Panc1 (cell line): ENCODE measurements at regions not wholly inside any gene's neighbourhood (a gene's known extent, or its start where the extent isn't known, plus 50 kb on each side); places are given as distances from the start of the nearest gene placed in this dataset.

Source experiments
- ATAC-seq: fragments of 200-7000 bp; cut with Tn5 transposase; 2 replicates; pipeline ENCODE4 v1.9.1; 2020; ENCODE audit warnings: mild to moderate bottlenecking, moderate library complexity
- BruUV-seq: library from RNA; stranded (reverse); fragments of 400-500 nt; replicated peaks from 2 replicates; lab custom pipeline; 2021; lab: Mats Ljungman, UMichigan
- CTCF ChIA-PET: fragments of 300-600 bp; sonication (Branson Sonifier 250); formaldehyde crosslinking; loops from one replicate; lab custom pipeline; 2022; ENCODE audit warnings: antibody characterized with exemption; lab: Charles Lee
- POLR2A ChIA-PET: fragments of 300-600 bp; sonication (Branson Sonifier 250); formaldehyde crosslinking; loops from one replicate; lab custom pipeline; 2022; ENCODE audit warnings: antibody characterized with exemption; lab: Charles Lee
- DNase-seq: peaks from one replicate; pipeline ENCODE4 v3.0.0-alpha.2; 2010; ENCODE audit warnings: low read depth, low spot score
- H3K27ac ChIP-seq: 2 replicates; pipeline ENCODE4 v1.5.1; 2011; ENCODE audit warnings: mild to moderate bottlenecking, low read length, inconsistent platforms
- H3K27me3 ChIP-seq: fragments of 200-500 bp; sonication (Bioruptor generic); 2 replicates; pipeline ENCODE4 v1.6.0; 2014; ENCODE audit warnings: low read length, inconsistent platforms; ENCODE audit not compliant: control insufficient read depth, insufficient read depth
- H3K36me3 ChIP-seq: fragments of 200-500 bp; sonication (Bioruptor generic); 2 replicates; pipeline ENCODE4 v1.5.1; 2014; ENCODE audit warnings: inconsistent platforms, mild to moderate bottlenecking, low read length, moderate library complexity; ENCODE audit not compliant: control insufficient read depth, insufficient read depth
- H3K4me1 ChIP-seq: 2 replicates; pipeline ENCODE4 v1.5.1; 2011; ENCODE audit warnings: inconsistent platforms, mild to moderate bottlenecking, low read length, moderate library complexity; ENCODE audit not compliant: control insufficient read depth, insufficient read depth
- H3K4me3 ChIP-seq, 2 experiments: 2 replicates each; pipeline ENCODE4 v1.5.1; 2011 to 2012; ENCODE audit warnings: low read depth in 2 of 2, low read length in 2 of 2, mild to moderate bottlenecking in 2 of 2, inconsistent platforms in 1 of 2, moderate library complexity in 1 of 2
- H3K9me3 ChIP-seq: fragments of 200-500 bp; sonication (Bioruptor generic); 2 replicates; pipeline ENCODE4 v1.5.1; 2014; ENCODE audit warnings: low read depth, mild to moderate bottlenecking, inconsistent platforms, low read length, moderate library complexity; ENCODE audit not compliant: control insufficient read depth, insufficient read depth
- POLR2AphosphoS5 ChIP-seq: IDR thresholded peaks from 2 replicates; pipeline ENCODE4 v1.6.1; 2012; ENCODE audit warnings: mild to moderate bottlenecking, low read depth, low read length, moderate library complexity
- SIN3A ChIP-seq: IDR thresholded peaks from 2 replicates; pipeline ENCODE4 v1.6.1; 2012; ENCODE audit warnings: low read depth, mild to moderate bottlenecking, low read length, moderate library complexity, borderline replicate concordance; ENCODE audit not compliant: insufficient read depth
- TCF7L2 ChIP-seq: IDR thresholded peaks from 2 replicates; pipeline ENCODE4 v1.6.1; 2011; ENCODE audit warnings: mild to moderate bottlenecking, low read depth, low read length, inconsistent platforms
- in situ Hi-C: cut with HindIII; loops from 2 replicates; pipeline ENCODE4 v1.10.0; 2016; ENCODE audit warnings: low sequenced_read_pairs, low pct_unique_long_range_greater_than_20kb
- intact Hi-C: fragments of 100-400 bp; cut with micrococcal nuclease; formaldehyde crosslinking; loops from one replicate; pipeline ENCODE4 v1.10.0; 2022; ENCODE audit not compliant: unreplicated experiment
- TF ChIP-seq, protein P1 (sequence below), 2 experiments: IDR thresholded peaks; 2 replicates each; pipeline ENCODE4 v1.6.1; 2011 to 2012; ENCODE audit warnings: low read depth in 2 of 2, control low read depth in 1 of 2, low read length in 1 of 2, mild to moderate bottlenecking in 1 of 2, moderate library complexity in 1 of 2; ENCODE audit not compliant: insufficient read depth in 1 of 2
- TF ChIP-seq, protein P2 (sequence below): fragments of 450-650 bp; IDR thresholded peaks from 2 replicates; pipeline ENCODE4 v1.5.1; 2017; ENCODE audit warnings: mild to moderate bottlenecking

DNA sequence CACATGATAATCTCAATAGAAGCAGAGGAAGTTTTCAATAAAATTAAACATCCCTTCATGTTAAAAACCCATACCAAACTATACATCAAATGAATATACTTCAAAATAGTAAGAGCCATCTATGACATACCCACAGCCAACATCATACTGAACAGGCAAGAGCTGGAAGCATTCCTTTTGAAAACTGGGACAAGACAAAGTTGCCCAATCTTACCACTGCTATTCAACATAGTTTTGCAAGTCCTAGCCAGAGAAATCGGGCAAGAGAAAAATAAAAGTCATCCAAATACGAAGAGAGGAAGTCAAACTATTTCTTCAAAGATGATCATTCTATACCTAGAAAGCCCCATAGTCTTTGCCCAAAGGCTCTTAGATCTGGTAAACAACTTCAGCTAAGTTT, 454.7 kb upstream of the PRICKLE1 start:
- no TSS peak for BruUV-seq
- in situ Hi-C loops (no loop called here), intact Hi-C loops (no loop called here)
- TF ChIP-seq TCF7L2 (no peak), POLR2AphosphoS5 (no peak), SIN3A (no peak)
- TF ChIP-seq, protein P1, sequence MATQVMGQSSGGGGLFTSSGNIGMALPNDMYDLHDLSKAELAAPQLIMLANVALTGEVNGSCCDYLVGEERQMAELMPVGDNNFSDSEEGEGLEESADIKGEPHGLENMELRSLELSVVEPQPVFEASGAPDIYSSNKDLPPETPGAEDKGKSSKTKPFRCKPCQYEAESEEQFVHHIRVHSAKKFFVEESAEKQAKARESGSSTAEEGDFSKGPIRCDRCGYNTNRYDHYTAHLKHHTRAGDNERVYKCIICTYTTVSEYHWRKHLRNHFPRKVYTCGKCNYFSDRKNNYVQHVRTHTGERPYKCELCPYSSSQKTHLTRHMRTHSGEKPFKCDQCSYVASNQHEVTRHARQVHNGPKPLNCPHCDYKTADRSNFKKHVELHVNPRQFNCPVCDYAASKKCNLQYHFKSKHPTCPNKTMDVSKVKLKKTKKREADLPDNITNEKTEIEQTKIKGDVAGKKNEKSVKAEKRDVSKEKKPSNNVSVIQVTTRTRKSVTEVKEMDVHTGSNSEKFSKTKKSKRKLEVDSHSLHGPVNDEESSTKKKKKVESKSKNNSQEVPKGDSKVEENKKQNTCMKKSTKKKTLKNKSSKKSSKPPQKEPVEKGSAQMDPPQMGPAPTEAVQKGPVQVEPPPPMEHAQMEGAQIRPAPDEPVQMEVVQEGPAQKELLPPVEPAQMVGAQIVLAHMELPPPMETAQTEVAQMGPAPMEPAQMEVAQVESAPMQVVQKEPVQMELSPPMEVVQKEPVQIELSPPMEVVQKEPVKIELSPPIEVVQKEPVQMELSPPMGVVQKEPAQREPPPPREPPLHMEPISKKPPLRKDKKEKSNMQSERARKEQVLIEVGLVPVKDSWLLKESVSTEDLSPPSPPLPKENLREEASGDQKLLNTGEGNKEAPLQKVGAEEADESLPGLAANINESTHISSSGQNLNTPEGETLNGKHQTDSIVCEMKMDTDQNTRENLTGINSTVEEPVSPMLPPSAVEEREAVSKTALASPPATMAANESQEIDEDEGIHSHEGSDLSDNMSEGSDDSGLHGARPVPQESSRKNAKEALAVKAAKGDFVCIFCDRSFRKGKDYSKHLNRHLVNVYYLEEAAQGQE (IDR thresholded peaks at IDR 0.05; ENCODE audit: insufficient read depth in 1 of 2, low read depth in 2 of 2, low read length in 1 of 2) = no peak
- TF ChIP-seq, protein P2, sequence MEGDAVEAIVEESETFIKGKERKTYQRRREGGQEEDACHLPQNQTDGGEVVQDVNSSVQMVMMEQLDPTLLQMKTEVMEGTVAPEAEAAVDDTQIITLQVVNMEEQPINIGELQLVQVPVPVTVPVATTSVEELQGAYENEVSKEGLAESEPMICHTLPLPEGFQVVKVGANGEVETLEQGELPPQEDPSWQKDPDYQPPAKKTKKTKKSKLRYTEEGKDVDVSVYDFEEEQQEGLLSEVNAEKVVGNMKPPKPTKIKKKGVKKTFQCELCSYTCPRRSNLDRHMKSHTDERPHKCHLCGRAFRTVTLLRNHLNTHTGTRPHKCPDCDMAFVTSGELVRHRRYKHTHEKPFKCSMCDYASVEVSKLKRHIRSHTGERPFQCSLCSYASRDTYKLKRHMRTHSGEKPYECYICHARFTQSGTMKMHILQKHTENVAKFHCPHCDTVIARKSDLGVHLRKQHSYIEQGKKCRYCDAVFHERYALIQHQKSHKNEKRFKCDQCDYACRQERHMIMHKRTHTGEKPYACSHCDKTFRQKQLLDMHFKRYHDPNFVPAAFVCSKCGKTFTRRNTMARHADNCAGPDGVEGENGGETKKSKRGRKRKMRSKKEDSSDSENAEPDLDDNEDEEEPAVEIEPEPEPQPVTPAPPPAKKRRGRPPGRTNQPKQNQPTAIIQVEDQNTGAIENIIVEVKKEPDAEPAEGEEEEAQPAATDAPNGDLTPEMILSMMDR = no peak
- Histone ChIP-seq H3K36me3 (no peaks in the 10 kb centered on the region), H3K4me3 (no peak overlapping the region), H3K9me3 (no peaks in the 10 kb centered on the region), H3K4me1 (no peaks in the 10 kb centered on the region), H3K27ac (no peak overlapping the region), H3K27me3 (no peaks in the 10 kb centered on the region)
- ATAC-seq (no peak), DNase-seq (no peak)
- ChIA-PET CTCF (no interaction called here), POLR2A (no interaction called here)

- H3K36me3 ChIP-seq = no peaks in the 10 kb centered on the region
- no peak for ATAC-seq
- no peak overlapping the region for H3K27ac ChIP-seq
- no peak for DNase-seq
- in situ Hi-C loops (no loop called here), intact Hi-C loops (no loop called here)
- no peak for TF ChIP-seq POLR2AphosphoS5
- TF ChIP-seq TCF7L2 = no peak
- TF ChIP-seq, protein P1 (IDR thresholded peaks at IDR 0.05; ENCODE audit: insufficient read depth in 1 of 2, low read depth in 2 of 2, low read length in 1 of 2) = no peak
- TF ChIP-seq, protein P2 = no peak
- TF ChIP-seq SIN3A = no peak
- H3K4me1 ChIP-seq = no peaks in the 10 kb centered on the region
- no peak overlapping the region for H3K4me3 ChIP-seq
- H3K27me3 ChIP-seq = no peaks in the 10 kb centered on the region
- no TSS peak for BruUV-seq
- no peaks in the 10 kb centered on the region for H3K9me3 ChIP-seq
- POLR2A ChIA-PET = interaction anchor here (0.6 to 0.7 kb wide), 2 partner anchors 90 to 452 kb away, joined by 3 to 6 read pairs; no protein-coding TSS in a partner anchor
- CTCF ChIA-PET = no interaction called here
Observed at GRCh38 chr12:43038991-43039390, 449.4 kb upstream of the PRICKLE1 start.
